ENCODE measurements at regions not wholly inside any gene's neighbourhood (a gene's known extent, or its start where the extent isn't known, plus 50 kb on each side); places are given as distances from the start of the nearest gene placed in this dataset.
A peak's percentile ranks its signal among the peaks of the same experiment; 100 is the strongest.

DNA sequence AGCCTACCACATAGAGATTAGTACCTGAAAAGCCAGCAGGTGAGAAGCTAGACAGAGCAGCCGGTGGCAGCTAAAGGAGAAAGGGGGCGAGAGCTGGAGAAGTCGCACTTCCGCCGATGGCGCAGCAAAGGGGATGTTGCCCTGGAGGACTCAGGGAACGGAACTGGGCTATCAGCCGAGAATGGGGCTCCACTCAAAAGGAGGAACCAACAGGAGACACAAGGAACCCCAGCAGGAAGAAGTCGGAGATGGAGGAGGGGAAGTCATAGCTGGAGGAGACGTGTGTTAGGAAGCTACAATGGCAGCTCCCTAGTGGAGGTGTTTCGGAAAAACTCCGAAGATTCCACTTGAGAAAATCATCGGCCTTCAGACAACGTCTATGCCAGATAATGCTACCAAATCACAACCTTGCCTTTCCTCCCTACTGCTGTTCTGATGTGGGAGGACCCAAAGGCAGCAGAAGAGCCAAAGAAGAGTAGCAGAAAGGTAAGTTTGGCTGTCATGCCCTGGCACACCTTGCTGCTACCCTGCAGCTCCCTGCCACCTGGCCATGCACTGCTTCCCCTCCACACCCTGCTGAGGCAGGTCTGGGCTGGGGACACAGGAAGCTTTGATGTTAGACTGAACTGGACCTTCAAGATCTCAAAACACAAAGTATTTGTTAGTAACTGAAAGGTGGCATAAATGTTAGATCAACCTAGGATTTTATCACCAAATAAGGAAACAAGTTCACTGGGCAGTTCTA is 127.9 kb downstream of the DLEU7 start:
- H3K4me1 ChIP-seq (ENCODE audit: control insufficient read depth, insufficient read depth, low read length) = no peaks in the 10 kb centered on the region
- H3K4me3 ChIP-seq (ENCODE audit: low read depth, low read length) = no peak overlapping the region
- ChIA-PET POLR2A (no interaction called here), CTCF (interaction anchor here (0.6 kb wide), 1 partner anchor 223 kb away, joined by 3 read pairs; no protein-coding TSS in a partner anchor)
- TF ChIP-seq SCRT2 (tag by site-specific recombination; IDR thresholded peaks at IDR 0.05) = no peak
- no peak for TF ChIP-seq ZNF558 (tag by site-specific recombination; IDR thresholded peaks at IDR 0.05)
- no peak for TF ChIP-seq KLF10 (tag by site-specific recombination; IDR thresholded peaks at IDR 0.05)
- TF ChIP-seq ZNF324 (tag by site-specific recombination; IDR thresholded peaks at IDR 0.05) = no peak
- TF ChIP-seq, protein P1, sequence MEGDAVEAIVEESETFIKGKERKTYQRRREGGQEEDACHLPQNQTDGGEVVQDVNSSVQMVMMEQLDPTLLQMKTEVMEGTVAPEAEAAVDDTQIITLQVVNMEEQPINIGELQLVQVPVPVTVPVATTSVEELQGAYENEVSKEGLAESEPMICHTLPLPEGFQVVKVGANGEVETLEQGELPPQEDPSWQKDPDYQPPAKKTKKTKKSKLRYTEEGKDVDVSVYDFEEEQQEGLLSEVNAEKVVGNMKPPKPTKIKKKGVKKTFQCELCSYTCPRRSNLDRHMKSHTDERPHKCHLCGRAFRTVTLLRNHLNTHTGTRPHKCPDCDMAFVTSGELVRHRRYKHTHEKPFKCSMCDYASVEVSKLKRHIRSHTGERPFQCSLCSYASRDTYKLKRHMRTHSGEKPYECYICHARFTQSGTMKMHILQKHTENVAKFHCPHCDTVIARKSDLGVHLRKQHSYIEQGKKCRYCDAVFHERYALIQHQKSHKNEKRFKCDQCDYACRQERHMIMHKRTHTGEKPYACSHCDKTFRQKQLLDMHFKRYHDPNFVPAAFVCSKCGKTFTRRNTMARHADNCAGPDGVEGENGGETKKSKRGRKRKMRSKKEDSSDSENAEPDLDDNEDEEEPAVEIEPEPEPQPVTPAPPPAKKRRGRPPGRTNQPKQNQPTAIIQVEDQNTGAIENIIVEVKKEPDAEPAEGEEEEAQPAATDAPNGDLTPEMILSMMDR (tag by site-specific recombination; IDR thresholded peaks at IDR 0.05) = no peak
- no peak for TF ChIP-seq WT1 (tag by site-specific recombination; IDR thresholded peaks at IDR 0.05)
- TF ChIP-seq ZSCAN16 (tag by site-specific recombination; IDR thresholded peaks at IDR 0.05) = no peak
- no peak for TF ChIP-seq OVOL3 (tag by site-specific recombination; IDR thresholded peaks at IDR 0.05)
- TF ChIP-seq, protein P2, sequence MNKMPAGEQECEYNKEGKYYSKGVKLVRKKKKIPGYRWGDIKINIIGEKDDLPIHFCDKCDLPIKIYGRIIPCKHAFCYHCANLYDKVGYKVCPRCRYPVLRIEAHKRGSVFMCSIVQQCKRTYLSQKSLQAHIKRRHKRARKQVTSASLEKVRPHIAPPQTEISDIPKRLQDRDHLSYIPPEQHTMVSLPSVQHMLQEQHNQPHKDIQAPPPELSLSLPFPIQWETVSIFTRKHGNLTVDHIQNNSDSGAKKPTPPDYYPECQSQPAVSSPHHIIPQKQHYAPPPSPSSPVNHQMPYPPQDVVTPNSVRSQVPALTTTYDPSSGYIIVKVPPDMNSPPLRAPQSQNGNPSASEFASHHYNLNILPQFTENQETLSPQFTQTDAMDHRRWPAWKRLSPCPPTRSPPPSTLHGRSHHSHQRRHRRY (tag by site-specific recombination; IDR thresholded peaks at IDR 0.05) = no peak
- no peak for TF ChIP-seq SP7 (tag by site-specific recombination; IDR thresholded peaks at IDR 0.05)
- TF ChIP-seq, protein P3, sequence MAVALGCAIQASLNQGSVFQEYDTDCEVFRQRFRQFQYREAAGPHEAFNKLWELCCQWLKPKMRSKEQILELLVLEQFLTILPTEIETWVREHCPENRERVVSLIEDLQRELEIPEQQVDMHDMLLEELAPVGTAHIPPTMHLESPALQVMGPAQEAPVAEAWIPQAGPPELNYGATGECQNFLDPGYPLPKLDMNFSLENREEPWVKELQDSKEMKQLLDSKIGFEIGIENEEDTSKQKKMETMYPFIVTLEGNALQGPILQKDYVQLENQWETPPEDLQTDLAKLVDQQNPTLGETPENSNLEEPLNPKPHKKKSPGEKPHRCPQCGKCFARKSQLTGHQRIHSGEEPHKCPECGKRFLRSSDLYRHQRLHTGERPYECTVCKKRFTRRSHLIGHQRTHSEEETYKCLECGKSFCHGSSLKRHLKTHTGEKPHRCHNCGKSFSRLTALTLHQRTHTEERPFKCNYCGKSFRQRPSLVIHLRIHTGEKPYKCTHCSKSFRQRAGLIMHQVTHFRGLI (tag by site-specific recombination; IDR thresholded peaks at IDR 0.05) = no peak
- TF ChIP-seq ZNF621 (tag by site-specific recombination; IDR thresholded peaks at IDR 0.05) = no peak
- no peak for TF ChIP-seq ZSCAN30 (tag by site-specific recombination; IDR thresholded peaks at IDR 0.05)
- TF ChIP-seq, protein P4, sequence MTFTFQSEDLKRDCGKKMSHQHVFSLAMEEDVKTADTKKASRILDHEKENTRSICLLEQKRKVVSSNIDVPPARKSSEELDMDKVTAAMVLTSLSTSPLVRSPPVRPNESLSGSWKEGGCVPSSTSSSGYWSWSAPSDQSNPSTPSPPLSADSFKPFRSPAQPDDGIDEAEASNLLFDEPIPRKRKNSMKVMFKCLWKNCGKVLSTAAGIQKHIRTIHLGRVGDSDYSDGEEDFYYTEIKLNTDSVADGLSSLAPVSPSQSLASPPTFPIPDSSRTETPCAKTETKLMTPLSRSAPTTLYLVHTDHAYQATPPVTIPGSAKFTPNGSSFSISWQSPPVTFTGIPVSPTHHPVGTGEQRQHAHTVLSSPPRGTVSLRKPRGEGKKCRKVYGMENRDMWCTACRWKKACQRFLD (tag by site-specific recombination; IDR thresholded peaks at IDR 0.05) = no peak
- H3K36me3 ChIP-seq (ENCODE audit: control insufficient read depth in 2 of 2, insufficient read depth in 1 of 2, low read length in 2 of 2) = no peaks in the 10 kb centered on the region
- H3K9me3 ChIP-seq (ENCODE audit: control insufficient read depth, insufficient read depth, low read depth, low read length) = no peaks in the 10 kb centered on the region
- no peak overlapping the region for H3K27ac ChIP-seq (ENCODE audit: extremely low read depth, low read depth, low read length)

DNA sequence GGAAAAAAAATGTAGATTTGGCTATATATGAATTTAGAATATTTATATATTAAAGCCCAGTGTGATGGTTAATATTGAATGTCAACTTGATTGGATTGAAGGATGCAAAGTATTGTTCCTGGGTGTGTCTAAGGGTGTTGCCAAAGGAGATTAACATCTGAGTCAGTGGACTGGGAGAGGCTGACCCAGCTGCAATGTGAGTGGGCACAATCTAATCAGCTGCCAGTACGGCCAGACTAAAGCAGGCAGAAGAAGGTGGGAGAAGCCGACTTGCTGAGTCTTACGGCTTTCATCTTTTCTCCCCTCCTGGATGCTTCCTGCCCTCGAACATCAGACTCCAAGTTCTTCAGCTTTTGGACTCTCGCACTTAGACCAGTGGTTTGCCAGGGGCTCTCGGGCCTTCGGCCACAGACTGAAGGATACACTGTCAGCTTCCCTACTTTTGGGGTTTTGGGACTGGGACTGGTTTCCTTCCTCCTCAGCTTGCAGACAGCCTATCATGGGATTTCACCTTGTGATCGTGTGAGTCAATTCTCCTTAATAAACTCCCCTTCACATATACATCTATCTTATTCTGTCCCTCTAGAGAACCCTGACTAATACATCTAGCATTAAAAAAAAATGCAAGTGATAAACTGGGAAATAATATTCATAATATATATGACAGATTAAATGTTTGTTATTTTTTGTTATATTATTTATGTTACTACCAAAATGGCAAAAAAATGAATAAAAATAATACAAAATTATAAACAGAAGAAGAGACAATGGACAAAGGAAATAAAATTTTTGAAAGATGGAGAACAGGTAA is 122.4 kb downstream of the DLEU7 start:
- Histone ChIP-seq H3K4me3 (ENCODE audit: low read depth, low read length) (no peak overlapping the region), H3K27ac (ENCODE audit: extremely low read depth, low read depth, low read length) (no peak overlapping the region), H3K9me3 (ENCODE audit: control insufficient read depth, insufficient read depth, low read depth, low read length) (no peaks in the 10 kb centered on the region), H3K4me1 (ENCODE audit: control insufficient read depth, insufficient read depth, low read length) (no peaks in the 10 kb centered on the region), H3K36me3 (ENCODE audit: control insufficient read depth in 2 of 2, insufficient read depth in 1 of 2, low read length in 2 of 2) (no peaks in the 10 kb centered on the region)
- TF ChIP-seq ZNF146 (tag by site-specific recombination; IDR thresholded peaks at IDR 0.05) (no peak), EGR2 (tag by site-specific recombination; IDR thresholded peaks at IDR 0.05; ENCODE audit: low read depth) (peak; percentile 33; the same call in 1 of the 2 replicates), ZNF654 (tag by site-specific recombination; IDR thresholded peaks at IDR 0.05; ENCODE audit: low read depth) (no peak)
- CTCF ChIA-PET = no interaction called here
- POLR2A ChIA-PET = no interaction called here

All from HEK293 (cell line).